HG03045 (cell line): ENCODE measurements at regions not wholly inside any gene's neighbourhood (a gene's known extent, or its start where the extent isn't known, plus 50 kb on each side); places are given as distances from the start of the nearest gene placed in this dataset.

Experiments
- ATAC-seq: cut with Tn5 transposase; IDR thresholded peaks from one replicate; pipeline ENCODE4 v1.9.1; 2021; ENCODE audit warnings: mild to moderate bottlenecking, moderate library complexity; ENCODE audit not compliant: unreplicated experiment

- no peak for ATAC-seq
Observed at GRCh38 chr9:82367016-82367415, 378.4 kb downstream of the SPATA31D1 start.

- ATAC-seq: no peak
Observed at GRCh38 chr9:82367929-82368328, 379.4 kb downstream of the SPATA31D1 start.

- no peak for ATAC-seq
Observed at GRCh38 chr9:82369251-82369945, 380.8 kb downstream of the SPATA31D1 start.

DNA sequence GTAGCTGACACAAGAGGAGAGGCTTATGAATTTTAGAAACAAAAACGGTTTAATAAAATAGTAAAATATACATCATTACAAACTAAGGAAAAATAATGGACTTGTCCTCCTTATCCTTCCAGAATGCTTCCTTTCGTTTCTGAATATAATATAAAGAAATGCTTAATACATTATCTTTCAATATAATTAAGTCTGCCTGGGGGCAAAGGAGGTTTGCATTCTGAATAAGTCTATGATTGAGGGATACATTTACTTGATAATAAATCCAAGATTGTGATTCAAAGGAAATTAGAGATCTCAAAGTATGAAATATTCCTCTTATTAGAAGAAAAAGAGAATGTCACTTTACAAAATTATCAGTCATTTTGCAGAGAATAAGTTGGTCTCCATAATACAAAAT, 386.5 kb downstream of the SPATA31D1 start:
- no peak for ATAC-seq

DNA sequence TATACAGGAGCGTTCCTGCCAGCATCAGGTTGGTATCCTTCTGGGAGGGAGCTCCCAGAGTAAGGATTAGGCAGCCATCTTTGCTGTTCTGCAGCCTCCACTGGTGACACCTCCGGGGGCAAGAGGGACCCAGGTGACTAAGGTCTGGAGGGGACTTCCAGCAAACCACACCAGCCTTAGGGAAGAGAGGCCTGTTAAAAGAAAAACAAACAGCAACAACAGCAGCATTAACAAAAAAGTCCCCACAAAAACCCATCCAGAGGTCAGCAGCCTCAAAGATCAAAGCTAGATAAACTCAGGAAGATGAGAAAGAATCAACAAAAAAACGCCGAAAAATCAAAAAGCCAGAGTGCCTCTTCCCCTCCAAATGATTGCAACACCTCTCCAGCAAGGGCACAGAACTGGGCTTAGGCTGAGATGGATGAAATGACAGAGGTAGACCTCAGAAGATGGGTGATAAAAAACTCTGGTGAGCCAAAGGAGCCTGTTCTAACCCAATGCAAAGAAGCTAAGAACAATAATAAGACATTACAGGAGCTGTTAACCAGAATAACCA, 388.2 kb downstream of the SPATA31D1 start:
- ATAC-seq: no peak

DNA sequence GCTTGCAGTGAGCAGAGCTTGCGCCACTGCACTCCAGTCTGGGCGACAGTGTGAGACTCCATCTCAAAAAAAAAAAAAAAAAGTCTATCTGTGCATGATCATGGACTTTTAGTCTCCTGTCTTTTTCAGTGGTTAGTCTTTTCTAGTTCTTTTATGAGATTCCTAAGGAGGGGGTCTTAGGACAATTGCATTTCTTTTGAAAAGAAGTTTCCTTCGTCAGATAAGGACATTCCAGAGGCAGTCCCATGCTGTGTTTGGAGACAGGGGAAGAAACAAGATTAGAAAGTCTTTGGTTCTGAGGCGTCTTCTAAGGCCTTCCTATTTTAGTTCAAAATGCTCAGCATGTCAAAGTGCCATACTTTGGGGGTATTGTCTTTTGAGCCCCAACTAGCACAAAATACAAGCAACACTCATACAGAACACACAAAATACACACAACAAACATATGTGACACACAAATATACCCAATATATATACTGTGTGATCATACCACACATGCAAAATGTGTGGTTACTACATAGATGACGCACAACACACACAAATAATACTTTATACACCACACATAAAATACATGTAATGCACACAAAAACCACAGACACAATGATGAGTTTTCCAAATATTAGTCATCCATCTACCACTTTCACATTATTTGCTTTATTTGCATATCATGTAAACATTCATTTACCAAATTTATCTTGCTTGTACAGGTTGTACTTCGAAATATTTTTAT, 394.5 kb downstream of the SPATA31D1 start:
- no peak for ATAC-seq

DNA sequence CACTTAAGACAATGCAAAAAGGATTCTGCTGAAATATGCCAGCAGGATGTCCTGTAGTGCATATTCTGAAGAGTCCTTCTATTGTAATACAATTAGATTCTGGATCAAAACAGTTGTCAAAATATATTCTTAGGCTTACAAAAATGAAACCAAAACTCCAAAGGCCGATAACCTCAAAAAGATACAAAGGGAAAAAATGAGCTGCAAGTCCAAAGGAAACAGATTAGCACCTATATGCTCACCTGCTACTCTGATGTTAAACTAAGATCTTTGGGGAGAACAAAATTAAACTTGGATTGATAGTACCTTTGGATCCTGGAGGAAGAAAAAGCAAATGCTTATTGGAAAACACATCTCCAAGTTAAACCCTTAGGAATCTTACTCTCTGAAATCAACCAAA, 397.1 kb downstream of the SPATA31D1 start:
- no peak for ATAC-seq

DNA sequence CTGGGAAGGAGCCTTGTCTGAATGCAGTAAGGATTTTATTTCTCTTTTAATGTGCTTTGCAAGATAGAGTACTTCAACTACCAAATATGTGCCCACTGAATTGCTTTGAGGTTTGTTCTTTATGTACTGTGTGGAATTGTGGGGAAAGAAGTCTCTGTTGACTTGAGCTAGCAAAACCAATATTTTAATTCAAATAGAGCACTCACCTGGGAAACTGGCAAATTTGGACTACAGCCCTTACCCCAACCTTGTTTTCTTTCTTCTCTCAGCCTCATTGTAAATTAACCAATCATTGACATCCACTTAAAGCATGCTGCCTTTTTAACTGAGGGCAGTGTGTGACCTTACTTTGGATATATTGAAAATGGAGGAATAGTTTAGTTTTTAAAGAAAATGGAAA, 409.0 kb downstream of the SPATA31D1 start:
- ATAC-seq: no peak

DNA sequence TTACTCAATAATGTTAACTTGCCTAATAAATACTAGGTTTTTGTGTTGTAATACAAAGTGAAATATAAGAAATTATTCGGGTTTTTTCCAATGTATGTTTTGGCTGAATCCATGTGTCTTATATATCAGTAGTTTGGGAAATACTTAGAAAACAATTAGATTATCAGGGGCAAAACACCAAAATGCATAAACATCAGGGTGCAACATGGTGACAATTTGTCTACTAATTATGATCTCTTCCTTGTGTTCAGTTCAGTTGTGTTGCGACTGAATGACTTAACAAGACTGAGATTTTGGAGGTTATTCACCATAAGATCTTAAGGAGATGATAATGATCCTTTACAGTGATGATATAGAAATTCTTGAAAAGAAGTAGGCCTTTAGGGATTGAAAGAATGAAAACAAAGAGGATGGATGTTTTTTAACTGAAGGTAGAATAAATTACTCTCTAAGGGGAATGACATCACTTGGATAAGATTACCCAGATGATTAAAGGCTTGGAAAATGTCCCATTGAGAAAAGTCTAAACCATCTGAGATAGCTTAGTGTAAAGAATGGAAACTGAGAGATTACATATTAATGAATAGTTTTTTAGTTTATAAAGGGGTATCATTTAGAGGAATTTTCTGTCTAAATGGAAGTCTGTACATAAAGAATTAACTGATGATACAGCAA, 415.8 kb downstream of the SPATA31D1 start:
- ATAC-seq: no peak

DNA sequence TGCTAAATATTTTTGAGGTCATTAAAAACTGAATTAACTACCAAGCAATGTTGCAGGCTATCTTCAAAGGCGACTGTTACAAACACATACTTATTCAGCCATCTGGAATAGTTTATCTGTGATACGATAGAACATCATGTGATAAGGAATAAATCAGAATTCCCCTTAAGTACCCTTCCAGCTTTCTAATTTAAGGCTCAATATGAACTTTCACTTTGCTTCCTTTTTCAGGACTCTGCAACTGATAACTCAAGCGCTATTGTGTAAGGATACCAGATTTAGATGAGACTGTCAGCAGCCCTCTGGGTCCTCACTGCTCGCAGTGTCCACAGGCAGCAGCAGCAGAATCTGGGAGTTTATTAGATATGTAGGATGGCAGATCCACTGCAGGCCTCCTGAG, 416.3 kb downstream of the SPATA31D1 start:
- no peak for ATAC-seq

DNA sequence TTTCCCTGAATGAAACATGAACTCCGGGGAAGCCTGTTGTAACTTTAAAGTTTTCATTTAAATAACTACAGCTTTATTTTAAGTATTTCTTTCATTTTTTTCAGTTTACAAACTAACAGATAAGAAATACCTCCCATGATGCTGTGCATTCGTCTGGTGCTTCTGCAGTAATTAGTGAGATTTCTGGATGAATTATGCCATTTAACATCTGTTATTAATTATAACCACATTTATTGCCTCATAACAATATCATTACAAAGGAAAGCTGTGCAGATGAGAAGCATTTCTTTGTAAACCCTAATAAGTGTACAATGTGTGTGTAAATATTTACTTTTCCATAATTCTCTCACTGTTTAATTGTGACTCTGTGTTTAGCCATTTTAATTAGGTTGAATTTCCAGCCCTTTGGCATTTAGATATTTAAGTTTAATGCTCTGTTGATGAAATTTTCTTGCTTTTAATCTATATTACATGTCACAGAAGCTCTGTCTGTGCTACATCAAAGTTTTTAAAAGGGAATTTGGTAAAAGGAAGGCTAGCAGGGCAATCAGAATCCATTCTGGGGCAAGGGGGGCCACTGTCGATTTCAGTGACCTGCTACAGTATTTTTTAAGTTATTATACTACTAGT, 418.0 kb downstream of the SPATA31D1 start:
- no peak for ATAC-seq

- peak; percentile 94 for ATAC-seq
Observed at GRCh38 chr9:82410306-82410705, 421.7 kb downstream of the SPATA31D1 start.

- no peak for ATAC-seq
Observed at GRCh38 chr9:82410866-82411265, 422.3 kb downstream of the SPATA31D1 start.

DNA sequence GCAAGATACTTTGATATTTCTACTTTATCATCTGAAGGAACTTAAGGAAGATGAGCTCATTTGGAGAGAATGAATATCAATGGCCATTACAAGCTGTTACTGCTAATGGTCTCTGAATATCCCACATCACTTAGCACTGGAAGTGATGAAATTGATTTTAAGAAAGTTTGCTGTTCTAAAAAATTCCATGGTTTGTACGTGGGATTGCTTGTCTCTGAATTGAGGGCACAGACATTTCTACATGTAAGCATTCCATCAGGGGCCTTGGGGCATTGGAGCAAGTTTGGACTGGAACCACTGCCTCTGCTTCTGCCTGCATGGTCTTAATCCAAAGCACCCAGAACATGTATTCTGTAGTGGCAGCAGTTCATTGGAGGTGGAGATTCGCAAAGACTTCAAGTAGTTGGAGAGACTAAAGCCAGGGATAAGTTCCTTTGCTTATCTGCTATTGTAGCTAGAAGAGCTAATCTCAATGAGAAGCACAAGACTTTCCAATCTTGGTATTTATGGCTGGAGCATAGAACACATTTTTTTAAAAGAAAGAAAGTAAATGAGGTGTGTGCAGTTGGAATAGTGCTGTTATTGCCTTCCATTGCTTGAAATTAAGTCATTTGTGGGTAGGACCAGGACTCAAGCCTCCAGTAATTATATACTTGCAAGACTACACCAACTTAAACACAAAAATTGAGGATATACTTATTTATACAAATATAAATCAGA, 424.2 kb downstream of the SPATA31D1 start:
- ATAC-seq: no peak

- no peak for ATAC-seq
Observed at GRCh38 chr9:82417501-82417900, 428.9 kb downstream of the SPATA31D1 start.

GRCh38 chr9:82418334-82418733, 429.8 kb downstream of the SPATA31D1 start:
- ATAC-seq: no peak

GRCh38 chr9:82419696-82420486, 431.3 kb downstream of the SPATA31D1 start:
- ATAC-seq: no peak

- no peak for ATAC-seq
Observed at GRCh38 chr9:82421498-82421897, 432.9 kb downstream of the SPATA31D1 start.

- no peak for ATAC-seq
Observed at GRCh38 chr9:82423700-82424099, 435.1 kb downstream of the SPATA31D1 start.

DNA sequence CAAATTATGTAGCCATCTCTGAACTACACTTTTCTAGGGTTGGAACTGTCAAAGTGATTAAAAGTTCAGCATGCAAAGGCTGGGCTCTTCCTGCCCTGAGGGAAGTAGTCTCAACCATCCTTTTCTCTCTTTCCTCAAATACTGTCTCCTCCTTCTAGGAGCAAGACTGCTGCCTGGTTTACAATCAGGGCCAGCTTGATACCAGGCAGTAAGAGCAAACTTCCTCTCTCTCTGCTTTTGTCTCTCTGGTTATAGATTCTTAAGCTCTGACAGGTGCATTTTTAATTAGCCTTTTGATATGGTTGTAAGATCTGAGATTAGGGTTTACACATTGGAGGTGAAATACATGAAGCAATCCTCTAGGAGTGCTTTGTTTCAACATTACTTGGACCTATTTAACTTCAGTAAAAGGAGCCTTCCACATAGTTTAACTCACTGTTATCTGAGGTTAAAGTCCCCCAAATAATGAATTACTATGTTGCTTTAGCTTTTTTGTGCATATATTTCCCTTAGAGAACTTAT, 436.1 kb downstream of the SPATA31D1 start:
- ATAC-seq: no peak
